Astrocyte of the cerebellum (primary cell): ENCODE measurements at regions not wholly inside any gene's neighbourhood (a gene's known extent, or its start where the extent isn't known, plus 50 kb on each side); places are given as distances from the start of the nearest gene placed in this dataset.

Experiments used
- DNase-seq: peaks from one replicate; pipeline ENCODE4 v3.0.0-alpha.2; 2011; ENCODE audit warnings: low read depth
- H3K4me3 ChIP-seq: 2 replicates; pipeline ENCODE4 v1.5.1; 2011; ENCODE audit warnings: mild to moderate bottlenecking, low read depth, low read length, moderate library complexity
- CTCF ChIP-seq: IDR thresholded peaks from 2 replicates; pipeline ENCODE4 v1.5.1; 2012; ENCODE audit warnings: low read length, low read depth, moderate library complexity, mild to moderate bottlenecking; ENCODE audit errors: missing control alignments
- in situ Hi-C: cut with HindIII; loops from 2 replicates; pipeline ENCODE4 v1.10.0; 2017; ENCODE audit warnings: low sequenced_read_pairs

- H3K4me3 ChIP-seq = no peak overlapping the region
- in situ Hi-C loops = no loop called here
- TF ChIP-seq CTCF = no peak
- no peak for DNase-seq
Measured at GRCh38 chr2:66242099-66242789, 192.7 kb upstream of the MEIS1 start.

- DNase-seq = peak; percentile 36
- in situ Hi-C loops = no loop called here
- H3K4me3 ChIP-seq = no peak overlapping the region
- no peak for TF ChIP-seq CTCF
Measured at GRCh38 chr2:66240286-66240685, 194.6 kb upstream of the MEIS1 start.

- no peak for DNase-seq
- no peak for TF ChIP-seq CTCF
- in situ Hi-C loops = no loop called here
- H3K4me3 ChIP-seq = no peak overlapping the region
Measured at GRCh38 chr2:66239655-66240054, 195.3 kb upstream of the MEIS1 start.

- H3K4me3 ChIP-seq = no peak overlapping the region
- in situ Hi-C loops = no loop called here
- no peak for TF ChIP-seq CTCF
- DNase-seq = no peak
Measured at GRCh38 chr2:66237803-66238379, 197.0 kb upstream of the MEIS1 start.

GRCh38 chr2:66236816-66237802 is 197.8 kb upstream of the MEIS1 start:
- no peak overlapping the region for H3K4me3 ChIP-seq
- TF ChIP-seq CTCF = no peak
- in situ Hi-C loops = no loop called here
- no peak for DNase-seq

GRCh38 chr2:66236067-66236685 is 198.7 kb upstream of the MEIS1 start:
- DNase-seq = no peak
- TF ChIP-seq CTCF = no peak
- in situ Hi-C loops = no loop called here
- no peak overlapping the region for H3K4me3 ChIP-seq
